BE2C (cell line): ENCODE measurements at regions not wholly inside any gene's neighbourhood (a gene's known extent, or its start where the extent isn't known, plus 50 kb on each side); places are given as distances from the start of the nearest gene placed in this dataset.

Experiments used
- DNase-seq: peaks from one replicate; pipeline ENCODE4 v3.0.0-alpha.2; 2020
- H3K27me3 ChIP-seq: fragments of 250-450 bp; sonication (Bioruptor Pico); 2 replicates; pipeline ENCODE4 v1.5.1; 2020; ENCODE audit warnings: mild to moderate bottlenecking
- H3K36me3 ChIP-seq: fragments of 250-450 bp; sonication (Bioruptor Pico); 2 replicates; pipeline ENCODE4 v1.5.1; 2020; ENCODE audit warnings: mild to moderate bottlenecking
- H3K4me1 ChIP-seq: fragments of 250-450 bp; sonication (Bioruptor Pico); 2 replicates; pipeline ENCODE4 v1.5.1; 2020
- H3K4me3 ChIP-seq: 2 replicates; pipeline ENCODE4 v1.5.1; 2011; ENCODE audit warnings: low read depth, low read length
- H3K9me3 ChIP-seq: fragments of 250-450 bp; sonication (Bioruptor Pico); 2 replicates; pipeline ENCODE4 v1.5.1; 2020
- CTCF ChIP-seq: IDR thresholded peaks from 2 replicates; pipeline ENCODE4 v1.5.1; 2012; ENCODE audit warnings: mild to moderate bottlenecking, low read depth, low read length

- H3K4me3 ChIP-seq: no peak overlapping the region
- TF ChIP-seq CTCF: no peak
- no peaks in the 10 kb centered on the region for H3K27me3 ChIP-seq
- H3K4me1 ChIP-seq: no peaks in the 10 kb centered on the region
- H3K36me3 ChIP-seq: no peaks in the 10 kb centered on the region
- no peak for DNase-seq
- H3K9me3 ChIP-seq: no peaks in the 10 kb centered on the region
Measured at GRCh38 chr22:47432683-47433082, 670.2 kb downstream of the TBC1D22A start.

- no peaks in the 10 kb centered on the region for H3K4me1 ChIP-seq
- no peaks in the 10 kb centered on the region for H3K9me3 ChIP-seq
- DNase-seq: no peak
- H3K36me3 ChIP-seq: no peaks in the 10 kb centered on the region
- TF ChIP-seq CTCF: no peak
- H3K4me3 ChIP-seq: no peak overlapping the region
- H3K27me3 ChIP-seq: no peaks in the 10 kb centered on the region
Measured at GRCh38 chr22:47423861-47424820, 661.7 kb downstream of the TBC1D22A start.

- Histone ChIP-seq H3K36me3 (no peaks in the 10 kb centered on the region), H3K27me3 (no peaks in the 10 kb centered on the region), H3K4me3 (no peak overlapping the region), H3K9me3 (no peaks in the 10 kb centered on the region), H3K4me1 (no peaks in the 10 kb centered on the region)
- TF ChIP-seq CTCF: no peak
- no peak for DNase-seq
Measured at GRCh38 chr22:47423266-47423665, 660.8 kb downstream of the TBC1D22A start.

GRCh38 chr22:47422736-47423135, 660.3 kb downstream of the TBC1D22A start:
- no peaks in the 10 kb centered on the region for H3K9me3 ChIP-seq
- no peak for DNase-seq
- TF ChIP-seq CTCF: no peak
- no peaks in the 10 kb centered on the region for H3K27me3 ChIP-seq
- H3K4me3 ChIP-seq: no peak overlapping the region
- no peaks in the 10 kb centered on the region for H3K4me1 ChIP-seq
- no peaks in the 10 kb centered on the region for H3K36me3 ChIP-seq

GRCh38 chr22:47421846-47422245, 659.4 kb downstream of the TBC1D22A start:
- H3K36me3 ChIP-seq: no peaks in the 10 kb centered on the region
- no peak for DNase-seq
- no peaks in the 10 kb centered on the region for H3K9me3 ChIP-seq
- H3K27me3 ChIP-seq: no peaks in the 10 kb centered on the region
- H3K4me1 ChIP-seq: no peaks in the 10 kb centered on the region
- no peak overlapping the region for H3K4me3 ChIP-seq
- no peak for TF ChIP-seq CTCF

- Histone ChIP-seq H3K4me1 (no peaks in the 10 kb centered on the region), H3K9me3 (no peaks in the 10 kb centered on the region), H3K4me3 (no peak overlapping the region), H3K36me3 (no peaks in the 10 kb centered on the region), H3K27me3 (no peaks in the 10 kb centered on the region)
- no peak for DNase-seq
- TF ChIP-seq CTCF: no peak
Measured at GRCh38 chr22:47420211-47420610, 657.8 kb downstream of the TBC1D22A start.
